NCI-H1436 (cell line): ENCODE measurements at regions not wholly inside any gene's neighbourhood (a gene's known extent, or its start where the extent isn't known, plus 50 kb on each side); places are given as distances from the start of the nearest gene placed in this dataset.
"Not testable (repeated sequence)": the region's sequence is repeated elsewhere in the genome, so short reads cannot be mapped to it uniquely, and the experiment has no call there.

Source experiments
- DNase-seq: peaks from one replicate; lab custom pipeline; 2025; lab: John Stamatoyannopoulos, UW

GRCh38 chr9:28923351-28923750, 1350.1 kb upstream of the C9orf72 start:
- DNase-seq, result no peak

- DNase-seq, result no peak
These were observed 1351.9 kb upstream of the C9orf72 start for GRCh38 chr9:28925157-28925556.

GRCh38 chr9:28926306-28926705, 1353.0 kb upstream of the C9orf72 start:
- no peak for DNase-seq

- DNase-seq, result no peak
These were observed 1354.4 kb upstream of the C9orf72 start for GRCh38 chr9:28927691-28928090.

GRCh38 chr9:28929433-28929832, 1356.2 kb upstream of the C9orf72 start:
- DNase-seq, result no peak

GRCh38 chr9:28930766-28931165, 1357.5 kb upstream of the C9orf72 start:
- no peak for DNase-seq

GRCh38 chr9:28934111-28934510, 1360.8 kb upstream of the C9orf72 start:
- no peak for DNase-seq

GRCh38 chr9:28938981-28939380, 1365.7 kb upstream of the C9orf72 start:
- DNase-seq, result no peak

- DNase-seq, result no peak
These were observed 1368.6 kb upstream of the C9orf72 start for GRCh38 chr9:28941856-28942255.

GRCh38 chr9:28942941-28943340, 1369.7 kb upstream of the C9orf72 start:
- DNase-seq, result no peak

- DNase-seq, result no peak
These were observed 1373.4 kb upstream of the C9orf72 start for GRCh38 chr9:28946648-28947047.

- no peak for DNase-seq
These were observed 1378.7 kb upstream of the C9orf72 start for GRCh38 chr9:28951945-28952344.

GRCh38 chr9:28956116-28956880, 1383.0 kb upstream of the C9orf72 start:
- peak; percentile 27 for DNase-seq

GRCh38 chr9:28960602-28961001, 1387.3 kb upstream of the C9orf72 start:
- no peak for DNase-seq

GRCh38 chr9:28961623-28962022, 1388.3 kb upstream of the C9orf72 start:
- DNase-seq, result no peak

- DNase-seq, result no peak
These were observed 1393.9 kb upstream of the C9orf72 start for GRCh38 chr9:28967226-28967625.

- no peak for DNase-seq
These were observed 1397.0 kb upstream of the C9orf72 start for GRCh38 chr9:28970241-28970654.

- DNase-seq, result no peak
These were observed 1398.6 kb upstream of the C9orf72 start for GRCh38 chr9:28971881-28972280.

- no peak for DNase-seq
These were observed 1403.0 kb upstream of the C9orf72 start for GRCh38 chr9:28976250-28976649.

- no peak for DNase-seq
These were observed 1403.4 kb upstream of the C9orf72 start for GRCh38 chr9:28976684-28977083.

GRCh38 chr9:28981129-28981528, 1407.8 kb upstream of the C9orf72 start:
- no peak for DNase-seq

GRCh38 chr9:28981711-28982110, 1408.4 kb upstream of the C9orf72 start:
- no peak for DNase-seq

GRCh38 chr9:28984016-28984415, 1410.7 kb upstream of the C9orf72 start:
- DNase-seq, result no peak

- not testable (repeated sequence) for DNase-seq
These were observed 1416.7 kb upstream of the C9orf72 start for GRCh38 chr9:28990009-28990408.
